Stimulated activated CD8-positive, alpha-beta memory T cell treated with anti-CD3 and anti-CD28 coated beads, Interleukin-2, amount 100 ng/mL, for 48 hours (primary cell): ENCODE measurements at regions not wholly inside any gene's neighbourhood (a gene's known extent, or its start where the extent isn't known, plus 50 kb on each side); places are given as distances from the start of the nearest gene placed in this dataset.

Experiments
- DNase-seq, 2 donors: peaks; one replicate each; pipeline ENCODE4 v3.0.0-alpha.2; 2020; ENCODE audit warnings: low read depth in 2 of 2

DNA sequence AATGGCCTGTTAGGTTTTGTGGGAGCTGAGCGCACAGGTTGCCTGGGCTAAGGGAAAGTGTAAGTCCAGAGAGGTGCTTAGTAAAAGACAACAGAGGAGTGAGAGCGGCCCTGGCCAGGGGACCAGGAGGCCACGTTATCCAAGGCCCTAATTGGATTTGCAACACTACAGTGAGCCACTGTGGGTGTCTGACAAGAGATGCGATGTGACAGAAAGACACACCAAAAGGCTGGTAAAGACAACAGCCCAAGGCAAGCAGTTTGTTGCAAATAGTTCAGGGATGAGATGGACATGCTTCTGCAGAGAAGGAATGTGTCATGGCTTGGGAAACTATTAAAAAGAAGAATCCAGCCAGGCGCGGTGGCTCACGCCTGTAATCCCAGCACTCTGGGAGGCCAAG is 162.7 kb upstream of the KIT start:
- no peak for DNase-seq

DNA sequence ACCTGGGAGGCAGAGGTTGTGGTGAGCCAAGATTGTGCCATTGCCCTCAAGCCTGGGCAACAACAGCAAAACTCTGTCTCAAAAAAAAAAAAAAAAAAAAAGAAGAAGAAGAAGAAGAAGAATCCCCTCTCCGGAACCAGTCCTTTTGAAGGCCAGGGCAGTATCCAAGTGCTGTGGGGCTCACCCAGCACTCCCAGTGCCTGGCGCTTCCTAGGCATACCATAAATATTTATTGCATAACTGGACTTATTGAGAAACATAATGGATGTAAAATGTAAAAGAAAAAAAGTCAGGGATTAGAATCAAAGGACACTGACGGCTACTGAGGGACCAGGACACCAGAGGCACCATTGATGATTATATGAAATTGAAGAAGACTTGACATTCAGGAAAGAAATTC is 162.1 kb upstream of the KIT start:
- no peak for DNase-seq

DNA sequence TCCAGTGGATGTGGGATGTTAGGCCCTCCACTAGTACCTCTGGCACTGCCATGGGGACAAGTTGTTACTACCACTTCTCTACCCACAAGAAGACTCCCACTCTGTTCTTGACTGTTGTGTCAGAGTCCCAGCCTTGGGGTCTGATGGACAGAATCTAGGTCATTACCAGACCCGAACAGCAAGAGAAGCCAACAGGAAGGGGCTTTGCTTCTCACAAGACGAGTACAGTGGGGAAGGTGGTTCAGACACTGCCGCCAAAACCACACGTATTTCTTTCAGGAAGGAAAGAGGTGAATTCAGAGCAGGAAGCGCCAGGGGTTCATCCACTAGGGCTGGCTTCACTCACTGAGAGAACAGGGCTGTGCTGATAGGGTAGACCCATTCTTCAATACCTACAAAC is 161.3 kb upstream of the KIT start:
- no peak for DNase-seq

DNA sequence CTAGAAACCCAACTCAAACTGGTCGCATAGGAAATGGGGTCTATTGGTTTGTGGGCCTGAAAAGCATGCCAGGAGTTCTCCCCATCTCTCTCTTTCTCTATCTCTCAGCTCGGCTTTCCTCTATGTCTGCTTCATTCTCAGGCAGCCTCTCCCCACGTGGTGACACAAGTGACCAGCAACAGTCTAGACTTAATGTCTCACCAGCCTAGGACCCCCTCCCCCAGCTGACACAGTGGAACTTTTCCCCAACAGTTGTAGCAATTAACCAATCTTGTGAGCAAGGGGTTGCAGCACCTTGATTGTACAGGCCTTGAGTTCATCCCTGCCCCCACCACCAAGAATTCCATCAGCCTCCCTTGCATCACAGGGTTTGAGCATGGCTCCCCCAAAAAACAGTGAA is 159.8 kb upstream of the KIT start:
- DNase-seq = no peak

DNA sequence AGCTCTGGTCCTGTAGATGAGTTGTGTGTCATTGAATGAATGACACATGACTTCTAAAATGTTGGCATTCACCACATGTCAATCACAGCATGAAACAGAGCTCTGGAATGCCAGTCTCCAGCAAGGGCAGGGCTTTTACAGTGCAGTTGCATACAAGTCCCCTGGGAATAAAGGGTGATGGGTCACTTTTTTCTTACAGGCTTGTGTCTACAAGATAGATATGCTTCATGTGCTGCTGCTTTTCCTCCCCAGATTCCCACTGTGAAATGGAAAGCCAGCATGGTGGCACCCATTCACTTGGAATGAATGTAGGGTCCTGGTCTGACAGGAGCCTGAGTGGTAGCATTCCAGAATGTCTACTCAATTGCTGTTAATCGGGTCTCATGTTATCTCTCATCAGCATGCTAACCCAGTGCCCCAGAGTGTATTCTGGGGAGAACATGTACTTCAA is 159.1 kb upstream of the KIT start:
- no peak for DNase-seq

DNA sequence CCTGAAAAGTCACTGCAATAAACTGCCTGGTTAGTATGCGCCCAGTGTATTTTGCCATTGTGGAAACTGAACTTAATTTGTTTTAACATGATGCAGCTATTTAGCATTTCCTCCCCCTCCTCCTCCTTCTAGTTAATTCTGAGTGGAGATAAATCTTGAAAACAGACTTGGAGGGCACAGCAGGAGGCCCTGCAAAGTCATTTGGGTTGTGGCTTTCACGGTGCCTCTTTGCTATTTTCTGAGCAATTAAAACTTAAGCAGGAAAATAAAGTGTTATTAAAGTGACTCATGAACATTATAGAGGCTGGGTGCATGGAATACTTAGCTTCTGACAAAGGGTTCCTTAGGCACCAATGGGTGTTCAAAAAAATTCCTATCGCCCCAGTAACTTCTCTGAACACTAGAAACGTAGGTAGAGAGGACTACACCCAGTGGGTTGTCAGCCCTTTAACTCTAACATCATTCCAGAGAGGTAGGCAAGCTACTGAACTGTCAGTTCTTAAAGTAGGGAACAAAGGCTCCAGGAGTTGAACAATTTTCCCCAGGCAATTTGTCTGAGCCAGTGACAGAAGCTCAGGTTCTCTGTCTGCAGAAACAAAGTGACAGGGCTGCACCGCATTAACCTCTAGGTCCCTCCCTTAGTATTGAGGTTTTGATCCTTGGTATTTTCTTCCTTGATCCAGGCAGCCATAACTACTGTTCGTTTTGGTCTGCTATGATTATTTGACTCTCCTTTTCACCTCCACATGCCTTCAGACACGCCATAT is 158.3 kb upstream of the KIT start:
- DNase-seq = no peak

DNA sequence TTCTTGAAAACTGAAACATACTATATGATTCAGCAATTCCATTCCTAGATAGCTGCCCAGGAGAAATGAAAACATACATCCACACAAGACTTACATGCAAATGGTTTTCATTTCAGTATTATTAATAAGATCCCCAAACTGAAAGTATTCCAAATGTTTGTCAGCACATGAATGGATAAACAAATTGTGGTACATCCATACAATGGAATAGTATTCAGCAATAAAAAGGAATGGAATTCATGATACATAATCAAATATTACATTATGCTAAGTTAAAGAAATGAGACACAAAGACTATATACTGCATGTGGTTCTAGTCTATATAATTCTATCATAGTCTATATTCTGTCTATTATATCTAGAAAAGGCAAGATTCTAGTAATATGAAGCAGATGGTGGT is 152.4 kb upstream of the KIT start:
- DNase-seq = no peak

DNA sequence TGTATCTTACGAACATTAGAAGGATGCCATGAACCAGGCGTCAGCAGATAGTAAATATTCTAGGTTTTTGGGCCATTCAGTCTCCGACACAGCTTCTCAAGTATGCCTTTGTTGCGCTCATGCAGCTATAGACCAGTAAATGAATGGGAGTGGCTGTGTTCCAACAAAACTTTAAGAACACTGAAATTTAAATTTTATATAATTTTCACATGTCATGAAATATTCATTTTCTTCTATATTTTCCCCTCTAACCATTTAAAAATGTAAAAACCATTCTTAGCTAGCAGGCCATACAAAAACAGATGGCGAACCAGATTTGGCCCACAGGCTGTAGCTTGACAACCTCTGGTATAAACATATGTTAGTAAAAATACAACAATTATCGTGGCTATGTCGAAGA is 151.8 kb upstream of the KIT start:
- no peak for DNase-seq

DNA sequence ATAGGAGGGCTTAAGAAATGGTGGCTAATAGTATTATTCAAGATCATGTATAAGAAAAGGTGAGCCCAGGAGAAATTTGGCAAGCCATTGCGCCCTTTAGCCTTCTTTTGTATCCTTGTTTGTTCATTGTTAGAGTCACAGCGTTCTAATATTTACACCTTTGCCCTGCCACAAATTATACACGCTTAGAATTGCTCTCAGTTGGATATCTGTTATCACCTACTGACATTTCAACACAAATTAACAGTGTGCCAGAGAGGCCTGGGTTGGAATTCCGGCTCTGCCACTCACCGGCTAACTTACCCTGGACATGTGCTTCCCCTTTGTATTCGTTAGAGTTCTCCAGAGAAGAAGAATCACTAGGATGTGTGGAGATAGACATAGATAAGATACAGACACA is 148.7 kb upstream of the KIT start:
- no peak for DNase-seq

DNA sequence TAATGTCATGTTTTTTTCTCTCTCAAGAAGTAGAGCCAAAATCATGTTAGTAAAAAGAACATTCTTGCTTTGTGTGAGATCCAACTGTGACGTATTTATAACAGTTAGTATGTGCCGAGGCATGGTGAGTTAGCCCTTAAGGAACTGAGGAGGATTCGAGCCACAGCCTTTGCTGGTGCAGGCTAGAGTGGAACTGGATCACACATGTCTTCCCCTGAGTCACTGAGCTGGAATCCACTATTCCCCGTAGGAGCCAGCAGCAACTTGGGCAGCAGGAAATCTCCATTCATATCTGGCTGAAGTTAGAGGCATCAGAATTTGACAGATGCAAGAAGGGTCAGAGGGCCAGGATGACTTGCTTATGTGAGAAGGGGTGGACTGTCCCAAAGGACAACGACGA is 144.6 kb upstream of the KIT start:
- DNase-seq = no peak

DNA sequence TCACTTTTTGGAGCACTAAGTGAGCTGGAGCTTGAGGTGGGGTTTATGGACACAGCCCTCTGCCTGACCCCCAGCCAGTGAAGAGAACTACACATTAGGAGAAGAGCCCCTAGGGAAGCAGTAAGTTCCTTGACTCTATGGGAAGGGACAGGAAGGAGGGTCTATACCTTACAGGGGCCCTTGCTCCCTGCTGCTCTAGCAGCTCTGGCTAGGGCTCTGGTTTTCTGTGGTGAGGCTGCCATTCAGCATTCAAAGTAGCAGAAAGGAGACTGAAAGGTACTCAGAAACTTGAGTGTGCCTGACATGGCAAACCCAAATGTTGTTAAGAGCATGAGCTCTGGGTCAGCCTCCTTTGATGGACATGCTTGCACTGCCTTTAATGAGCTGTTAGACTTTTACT is 144.0 kb upstream of the KIT start:
- DNase-seq = no peak

DNA sequence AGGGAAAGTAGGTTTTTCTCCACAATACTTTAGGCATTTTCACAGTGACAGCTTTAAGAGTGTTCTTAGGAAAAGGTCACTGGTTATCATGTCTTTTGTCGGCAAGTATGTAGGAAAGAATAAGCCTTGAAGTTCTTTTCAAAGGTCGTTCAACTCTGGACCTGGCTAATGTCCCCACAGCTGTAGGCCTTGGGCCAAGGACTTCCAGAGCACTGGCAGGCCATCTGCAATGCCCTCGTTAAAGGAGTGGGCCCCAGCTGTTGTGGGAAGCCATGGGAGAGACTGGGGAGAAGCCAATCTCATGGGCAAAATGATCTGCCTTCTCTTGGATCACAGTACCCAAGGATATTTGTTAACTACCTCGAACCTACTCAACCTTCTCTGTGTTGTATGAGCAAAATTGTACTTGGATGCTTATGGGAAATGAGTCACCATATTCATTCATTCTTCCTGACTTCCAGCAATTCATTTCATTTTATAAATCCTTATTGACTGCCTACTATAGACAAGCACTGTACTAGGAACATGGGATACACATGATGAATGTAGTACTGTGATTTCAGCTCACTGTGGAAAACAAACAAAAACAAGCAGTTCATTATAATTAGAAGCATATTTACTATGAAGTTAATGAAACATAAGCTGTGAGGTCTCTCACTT is 141.1 kb upstream of the KIT start:
- DNase-seq = no peak

DNA sequence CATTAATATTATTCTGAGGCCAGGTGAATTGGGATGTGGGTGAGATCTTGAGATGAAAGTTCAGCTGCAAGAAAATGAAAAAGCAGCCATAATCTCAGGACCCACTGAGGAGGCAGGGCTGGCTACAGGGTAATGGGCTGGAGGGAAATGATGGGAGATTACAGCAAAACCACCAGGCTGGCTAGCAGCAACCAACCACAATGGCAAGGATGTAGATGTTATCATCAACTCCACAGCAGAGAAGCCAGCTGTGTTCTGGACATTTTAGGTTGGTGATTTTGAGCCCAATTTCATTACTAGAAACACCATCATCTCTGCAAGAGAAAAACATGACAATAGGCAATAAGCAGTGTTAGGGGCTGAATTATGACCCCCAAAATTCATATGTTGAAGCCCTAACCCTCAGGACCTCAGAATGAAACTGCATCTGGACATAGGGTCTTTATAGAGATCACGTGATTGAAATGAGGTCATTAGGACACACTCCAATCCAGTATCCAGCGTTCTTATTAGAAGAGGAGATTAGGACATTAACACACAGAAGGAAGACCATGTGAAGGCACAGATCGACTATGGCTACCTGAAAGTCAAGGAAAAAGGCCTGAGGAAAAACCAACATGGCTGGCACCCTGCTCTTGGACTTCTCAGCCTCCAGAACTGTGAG is 139.8 kb upstream of the KIT start:
- no peak for DNase-seq

DNA sequence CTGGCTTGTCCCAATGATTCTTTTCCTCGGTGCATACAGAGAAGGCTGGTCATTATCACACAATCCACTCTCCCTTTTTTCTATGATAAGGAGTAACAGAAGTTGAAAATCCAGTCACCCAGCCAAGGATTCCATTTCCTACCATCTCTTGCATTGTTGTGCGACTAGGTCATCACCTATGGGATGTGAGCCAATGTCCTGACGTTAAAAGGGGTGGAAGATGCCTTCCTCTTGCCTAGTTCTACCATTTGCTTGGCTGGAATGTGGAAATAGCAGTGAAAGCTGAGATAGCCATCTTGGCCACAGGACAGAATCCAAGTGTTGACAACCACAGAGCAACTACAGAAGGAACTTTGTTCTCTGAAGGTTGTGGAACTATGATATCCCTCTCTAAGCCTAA is 132.2 kb upstream of the KIT start:
- no peak for DNase-seq

DNA sequence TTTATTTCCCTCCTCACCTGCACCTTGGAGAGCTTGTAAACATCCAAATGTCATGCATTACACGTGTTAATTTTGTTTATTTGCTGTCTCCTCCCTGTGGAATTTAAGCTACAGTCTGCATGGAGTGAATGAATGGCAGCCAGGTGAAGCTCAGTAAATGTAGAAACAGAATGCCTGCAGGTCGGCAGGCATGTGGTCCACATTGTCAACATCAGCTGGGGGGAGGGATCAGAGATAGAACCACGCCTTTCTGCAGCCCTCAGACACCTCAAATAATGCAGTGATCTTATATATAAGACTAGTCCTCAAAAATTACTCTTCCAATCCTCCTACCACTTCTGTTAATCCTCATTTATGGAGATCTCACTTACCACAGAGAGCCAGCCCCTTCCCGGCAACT is 131.2 kb upstream of the KIT start:
- no peak for DNase-seq

DNA sequence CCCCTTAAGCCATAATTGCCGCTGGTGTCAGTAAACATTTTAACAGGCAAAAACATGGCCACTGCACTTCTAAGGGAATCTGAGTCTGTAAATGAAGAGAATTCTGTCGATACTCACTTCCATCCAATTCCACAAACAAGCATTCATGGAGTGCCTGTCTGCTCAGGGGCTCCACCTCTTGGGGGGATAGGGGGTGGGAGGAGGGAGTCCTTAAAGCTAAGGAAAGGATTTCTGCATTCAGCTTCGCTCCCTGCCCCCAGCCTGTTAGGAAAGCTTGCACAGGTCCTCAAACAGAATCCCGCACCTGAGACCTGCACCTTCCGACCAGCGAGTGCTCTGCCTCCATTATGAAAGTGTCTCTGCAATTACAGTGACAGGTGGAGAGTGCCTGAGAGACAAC is 130.2 kb upstream of the KIT start:
- DNase-seq = no peak

DNA sequence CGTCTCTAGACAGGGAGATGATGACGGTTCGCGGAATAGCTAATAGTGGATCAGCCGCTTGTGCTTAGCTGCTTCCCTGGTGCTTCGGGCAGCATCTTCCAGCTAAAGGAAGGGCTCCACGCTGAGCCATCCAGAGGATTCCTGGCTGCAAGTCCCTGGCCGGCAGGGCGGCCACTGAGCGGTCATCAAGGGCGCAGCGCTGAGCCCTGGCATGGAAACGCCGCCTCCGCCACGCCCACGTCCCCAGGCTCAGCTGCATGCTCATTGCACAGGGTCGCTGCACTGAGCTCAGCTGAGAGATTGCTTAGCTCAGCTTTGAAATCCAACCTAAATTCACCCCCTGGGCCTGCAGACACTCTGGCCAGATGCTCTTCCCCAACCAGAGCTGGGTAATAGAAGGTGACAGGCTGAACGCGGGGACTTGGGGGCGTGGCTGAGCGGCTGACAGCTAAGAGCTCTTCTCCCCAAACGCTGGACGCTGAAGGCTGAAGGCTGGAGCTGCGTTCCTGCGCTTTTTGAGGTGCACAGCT is 118.2 kb upstream of the KIT start:
- DNase-seq = no peak

DNA sequence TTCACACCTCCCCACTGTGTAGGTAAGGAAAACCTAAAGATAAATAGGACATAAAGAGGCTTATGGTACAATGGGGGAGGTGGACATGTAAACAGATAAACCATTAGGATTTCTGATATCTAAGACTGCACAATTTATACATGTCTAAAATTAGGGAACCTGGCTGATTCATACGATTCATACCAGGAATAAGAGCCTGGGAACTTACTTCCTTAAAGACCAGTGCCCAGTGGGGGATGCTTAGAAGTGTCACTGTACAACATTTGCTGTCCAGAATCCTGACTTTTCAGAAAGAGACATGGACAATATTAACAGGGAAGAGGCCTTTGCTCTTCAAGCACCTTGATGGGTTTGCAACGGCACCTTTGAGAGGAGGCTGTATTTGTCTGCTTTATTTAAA is 116.8 kb upstream of the KIT start:
- no peak for DNase-seq

DNA sequence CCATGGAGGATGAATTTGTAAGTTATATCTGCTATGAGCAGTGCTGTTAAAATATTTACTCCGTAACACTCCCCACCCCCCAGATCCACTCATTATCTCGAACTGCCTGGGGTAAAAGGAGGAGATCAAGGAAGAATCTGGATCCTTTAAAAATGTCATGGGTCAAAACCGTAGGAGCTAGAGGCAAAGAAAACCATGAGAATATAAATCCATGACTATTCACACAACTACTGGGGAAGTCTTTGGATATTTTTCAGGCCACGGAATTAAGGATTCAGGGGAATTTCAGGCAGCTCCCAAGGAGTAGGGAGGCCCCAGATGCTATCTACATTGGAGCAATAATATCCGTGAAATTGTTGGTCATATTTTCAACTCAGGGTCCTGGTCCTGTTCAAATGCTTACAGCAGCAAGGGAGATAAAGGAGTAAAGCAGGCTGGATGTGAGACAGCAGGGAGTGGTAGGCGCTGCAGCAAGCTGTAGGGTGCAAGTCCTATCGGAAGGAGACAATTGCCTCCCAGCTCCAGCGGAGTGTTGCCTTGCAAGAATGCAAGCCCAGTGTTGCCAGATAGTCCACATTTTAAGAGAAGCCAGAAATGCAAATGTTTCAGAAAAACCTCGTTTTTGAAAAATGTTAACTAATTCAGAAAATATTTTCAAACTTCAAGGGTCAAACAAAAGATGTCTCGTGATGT is 116.2 kb upstream of the KIT start:
- no peak for DNase-seq

DNA sequence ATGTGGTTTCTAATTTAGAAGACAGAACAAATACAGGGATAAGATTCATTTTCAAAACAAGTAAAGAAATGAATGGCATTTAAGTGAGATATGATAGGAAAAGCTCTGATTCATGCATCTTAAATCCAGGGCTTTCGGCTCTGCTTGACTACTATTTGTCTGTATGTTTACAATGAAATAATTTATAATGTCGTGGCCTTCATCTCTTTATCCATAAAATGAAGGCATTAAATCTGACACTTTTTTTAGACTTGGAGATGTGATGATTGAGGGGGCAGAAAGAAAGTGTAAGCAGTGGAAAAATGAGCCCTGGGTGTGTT is 115.7 kb upstream of the KIT start:
- no peak for DNase-seq

DNA sequence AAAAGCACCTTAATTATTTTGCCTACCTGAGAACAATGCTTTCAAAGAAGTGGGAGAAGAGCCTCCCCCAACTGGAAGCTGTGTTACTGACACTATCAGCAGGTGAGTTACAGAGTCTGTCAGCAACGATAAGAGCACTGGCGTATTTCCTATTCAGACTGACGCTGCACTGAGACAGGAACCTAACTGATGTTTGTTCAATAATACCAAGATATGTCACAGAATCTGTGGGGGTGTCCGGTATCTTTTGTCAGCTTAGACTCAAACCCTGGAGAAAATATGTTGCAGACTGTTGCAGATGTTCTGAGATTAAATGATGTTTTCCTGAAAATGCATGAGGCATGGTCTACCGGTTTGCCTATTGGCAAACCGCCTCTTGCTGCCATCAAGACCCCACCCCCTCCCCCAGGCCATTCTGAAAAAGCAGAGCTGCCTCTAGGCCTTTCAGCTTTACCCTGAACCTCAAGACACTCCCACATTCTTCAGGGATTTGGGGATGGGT is 115.2 kb upstream of the KIT start:
- no peak for DNase-seq

DNA sequence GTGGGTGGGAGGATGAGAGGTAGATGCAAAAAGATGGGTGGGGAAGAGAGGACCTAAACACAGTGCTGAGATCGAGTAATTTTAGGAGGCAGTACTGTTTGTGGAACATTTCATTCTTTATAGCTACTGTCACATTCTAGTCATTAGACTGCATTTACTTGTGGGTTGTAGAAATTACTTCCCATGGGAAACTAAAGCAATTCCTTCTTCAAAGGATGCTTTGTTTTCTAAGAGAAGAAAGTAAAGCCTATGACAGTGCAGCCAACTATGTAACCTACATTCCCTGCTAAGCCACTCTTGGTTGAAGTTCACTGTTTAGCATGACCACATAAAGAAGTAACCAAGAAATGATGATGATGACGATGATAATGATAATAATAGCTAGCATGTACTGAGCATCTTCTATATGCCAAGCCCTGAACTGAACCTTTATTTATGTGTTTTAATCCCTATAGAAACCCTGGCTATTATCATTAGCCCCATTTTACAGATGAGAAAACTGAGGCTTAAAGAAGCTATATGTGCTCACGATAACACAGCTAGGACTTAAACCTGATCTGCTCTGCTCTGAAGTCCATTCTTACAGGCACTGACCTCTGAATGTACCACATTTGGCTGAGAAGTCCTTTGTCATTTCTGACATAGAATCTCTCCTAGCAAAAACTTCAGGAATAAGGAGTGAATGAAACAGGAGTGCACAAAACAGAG is 114.5 kb upstream of the KIT start:
- DNase-seq = no peak
